ENCODE measurements at regions not wholly inside any gene's neighbourhood (a gene's known extent, or its start where the extent isn't known, plus 50 kb on each side); places are given as distances from the start of the nearest gene placed in this dataset.

- no peak for TF ChIP-seq YY1 (IDR thresholded peaks at IDR 0.05; ENCODE audit: low read depth)
- no peak for TF ChIP-seq NFIC (IDR thresholded peaks at IDR 0.05)
- no peak for TF ChIP-seq FOXM1 (IDR thresholded peaks at IDR 0.05; ENCODE audit: borderline replicate concordance, low read depth)
- no peak for TF ChIP-seq MAX (IDR thresholded peaks at IDR 0.05)
- no peak for TF ChIP-seq TAF1 (IDR thresholded peaks at IDR 0.05; ENCODE audit: low read depth)
- no peak for TF ChIP-seq TEAD4 (IDR thresholded peaks at IDR 0.05)
- TF ChIP-seq RAD21 (IDR thresholded peaks at IDR 0.05; ENCODE audit: low read depth), result no peak
- no peak for TF ChIP-seq ZBTB7A (IDR thresholded peaks at IDR 0.05; ENCODE audit: low read depth)
- TF ChIP-seq REST (IDR thresholded peaks at IDR 0.05; ENCODE audit: low read depth), result no peak
- TF ChIP-seq TCF12 (IDR thresholded peaks at IDR 0.05; ENCODE audit: low read depth), result no peak
- TF ChIP-seq CEBPB (IDR thresholded peaks at IDR 0.05), result no peak
- no peak for TF ChIP-seq EP300 (IDR thresholded peaks at IDR 0.05; ENCODE audit: borderline replicate concordance)
- TF ChIP-seq EGR1 (IDR thresholded peaks at IDR 0.05), result no peak
These were observed 212.3 kb upstream of the MYLIP start for GRCh38 chr6:15916581-15916980.
